Activated CD4-positive, alpha-beta T cell treated with anti-CD3 and anti-CD28 coated beads, Interleukin-2, amount 50 U/mL, for 16 hours (primary cell): ENCODE measurements at regions not wholly inside any gene's neighbourhood (a gene's known extent, or its start where the extent isn't known, plus 50 kb on each side); places are given as distances from the start of the nearest gene placed in this dataset.

Experiments used
- DNase-seq: peaks from one replicate; pipeline ENCODE4 v3.0.0-alpha.2; 2020

DNA sequence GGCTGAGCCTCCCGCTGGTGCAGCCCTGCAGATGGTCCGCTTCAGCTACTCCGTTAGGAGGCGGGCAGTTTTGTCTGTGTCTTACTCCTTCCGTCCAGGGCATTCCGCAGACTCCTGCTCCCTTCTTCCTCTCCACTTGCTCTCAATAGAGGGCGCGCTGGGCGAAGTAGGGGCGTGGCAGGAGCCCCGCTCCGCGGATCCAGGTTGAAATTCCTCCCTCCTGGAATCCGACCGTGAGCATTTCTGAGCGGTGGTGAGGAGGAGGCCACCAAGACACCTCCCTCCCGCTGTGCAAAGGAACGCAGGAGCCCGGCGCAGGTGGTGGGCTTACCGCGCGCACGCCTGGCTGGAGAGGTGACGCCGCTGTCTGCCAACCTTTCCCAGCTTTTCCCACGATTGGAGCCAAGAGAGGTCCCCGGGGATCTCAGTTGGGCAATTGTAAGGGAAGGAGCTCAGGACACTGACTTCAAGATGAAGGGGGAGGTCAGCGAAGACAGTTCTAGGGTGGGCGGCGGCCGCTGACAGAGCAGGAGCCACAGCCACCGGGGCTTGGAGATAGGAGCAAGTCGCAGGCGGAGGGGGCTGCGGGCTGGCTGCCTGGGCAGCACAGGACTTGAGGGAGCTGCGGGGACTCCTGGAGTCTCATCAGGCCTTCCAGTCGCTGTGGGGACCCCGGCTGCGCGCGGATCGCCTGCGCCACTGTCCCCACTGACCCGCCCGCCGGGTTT, 1011.3 kb downstream of the XPNPEP1 start:
- DNase-seq, result no peak

DNA sequence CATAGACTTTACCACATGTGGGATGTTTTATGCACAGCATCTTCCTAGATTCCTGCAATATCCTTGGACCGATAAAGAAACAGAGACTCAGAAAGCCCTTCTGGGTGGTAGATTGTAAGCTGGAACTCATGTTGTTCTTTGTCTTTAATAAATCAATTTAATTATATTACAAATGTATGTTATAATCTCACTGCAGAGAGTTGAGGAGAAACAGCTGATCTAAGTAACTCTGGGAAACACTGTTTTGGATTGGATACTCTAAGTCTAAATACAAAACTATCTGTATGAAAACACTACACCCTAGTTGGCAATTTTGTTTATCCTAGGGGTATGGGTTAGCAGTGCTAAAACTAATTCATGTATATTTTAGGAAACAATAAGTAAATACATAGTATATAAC, 1015.2 kb downstream of the XPNPEP1 start:
- no peak for DNase-seq

DNA sequence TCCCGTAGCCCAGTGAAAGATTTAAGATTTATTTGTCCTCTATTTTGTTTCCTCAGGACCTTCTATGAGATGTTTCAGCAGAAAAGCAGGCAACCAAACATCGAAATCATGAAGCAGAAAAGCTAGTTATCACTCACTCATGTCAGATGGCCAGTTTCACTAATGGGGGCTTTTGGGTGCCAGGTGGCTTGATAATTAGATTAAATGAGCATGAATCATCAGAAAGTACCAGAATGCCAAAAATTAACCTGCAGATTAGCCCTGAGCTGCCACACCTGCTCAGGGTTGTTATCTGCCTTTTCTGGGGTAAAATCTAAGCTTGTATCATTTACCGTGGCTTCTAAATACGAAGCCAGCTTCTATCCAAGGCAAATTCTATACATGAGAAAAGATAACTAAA, 1017.5 kb downstream of the XPNPEP1 start:
- DNase-seq, result no peak

DNA sequence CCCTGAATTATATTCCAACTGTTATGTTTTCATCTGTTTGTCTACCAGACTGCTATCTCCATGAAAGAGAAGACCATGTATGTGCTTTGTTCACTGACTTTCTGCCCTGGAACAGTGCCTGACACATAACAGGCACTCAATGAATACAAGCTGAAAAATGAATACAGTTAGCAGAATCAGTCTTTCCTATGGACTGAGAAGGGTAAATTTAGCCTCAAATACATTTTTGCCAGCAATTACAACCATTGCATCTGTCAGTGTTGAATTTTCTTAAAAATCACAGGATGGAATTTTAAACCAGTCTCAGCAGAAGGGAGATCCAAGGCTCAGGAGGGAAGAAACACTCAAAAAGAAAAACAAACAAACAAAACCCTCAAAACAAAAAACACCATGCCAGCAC, 1018.1 kb downstream of the XPNPEP1 start:
- DNase-seq, result no peak

DNA sequence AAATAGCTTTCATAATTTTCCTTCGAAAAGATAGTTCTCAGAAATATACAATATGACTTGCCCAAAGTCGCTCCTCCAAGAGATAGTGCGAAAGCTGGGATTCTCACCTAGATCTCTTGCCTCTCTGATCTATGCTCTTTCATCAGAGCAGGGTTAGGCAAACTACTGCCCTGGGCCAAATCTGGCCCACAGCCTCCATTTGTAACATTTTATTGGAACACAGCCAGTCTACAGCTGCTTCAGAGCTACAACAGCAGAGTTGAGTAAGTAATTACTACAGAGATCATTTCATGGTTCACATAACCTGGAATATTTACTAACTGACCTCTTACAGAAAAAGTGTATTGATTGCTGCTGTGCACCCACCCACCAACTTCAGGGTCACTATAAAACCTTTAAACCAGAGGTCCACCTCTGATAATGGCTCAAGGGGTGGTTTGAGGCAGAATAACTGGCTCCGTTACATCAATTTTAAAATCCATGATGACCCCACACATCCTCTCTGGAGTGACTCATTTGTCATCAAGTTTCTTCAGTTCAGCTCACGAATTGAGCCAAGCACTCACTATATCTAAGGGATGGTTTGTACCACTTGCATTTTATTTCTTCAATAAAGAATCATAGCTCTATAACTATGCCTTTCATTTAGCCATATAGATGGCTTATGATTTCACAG, 1019.0 kb downstream of the XPNPEP1 start:
- no peak for DNase-seq

DNA sequence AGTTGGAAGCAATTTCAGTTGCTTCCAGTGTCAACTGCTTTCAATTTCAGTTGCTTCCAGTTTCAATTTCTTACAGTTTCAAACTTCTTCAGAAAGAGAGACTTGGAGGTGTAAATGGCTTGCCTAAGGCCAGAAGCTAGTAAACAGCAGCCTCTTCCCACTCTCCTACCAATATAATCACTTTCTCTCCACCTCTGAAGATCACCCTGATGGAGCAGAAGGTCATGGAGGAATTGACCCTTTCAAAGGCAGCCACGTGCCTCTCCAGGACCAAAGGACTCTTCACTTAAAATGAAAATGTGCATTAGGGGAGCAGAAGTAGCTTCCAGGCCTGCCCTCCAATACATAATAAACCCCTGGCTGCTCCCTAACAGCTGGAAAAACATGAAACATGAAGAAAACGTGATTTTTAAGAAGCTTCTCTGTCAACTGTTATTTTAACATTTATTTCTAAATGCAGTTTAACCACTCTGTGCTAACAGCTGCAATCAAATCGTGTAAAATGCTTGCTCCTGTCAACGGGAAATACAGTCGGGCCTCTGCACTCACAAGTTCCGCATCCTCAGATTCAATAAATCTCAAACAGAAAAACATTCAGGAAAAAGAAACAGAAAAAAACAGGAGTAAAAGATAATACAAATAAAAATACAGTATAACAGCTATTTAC, 1020.6 kb downstream of the XPNPEP1 start:
- no peak for DNase-seq

DNA sequence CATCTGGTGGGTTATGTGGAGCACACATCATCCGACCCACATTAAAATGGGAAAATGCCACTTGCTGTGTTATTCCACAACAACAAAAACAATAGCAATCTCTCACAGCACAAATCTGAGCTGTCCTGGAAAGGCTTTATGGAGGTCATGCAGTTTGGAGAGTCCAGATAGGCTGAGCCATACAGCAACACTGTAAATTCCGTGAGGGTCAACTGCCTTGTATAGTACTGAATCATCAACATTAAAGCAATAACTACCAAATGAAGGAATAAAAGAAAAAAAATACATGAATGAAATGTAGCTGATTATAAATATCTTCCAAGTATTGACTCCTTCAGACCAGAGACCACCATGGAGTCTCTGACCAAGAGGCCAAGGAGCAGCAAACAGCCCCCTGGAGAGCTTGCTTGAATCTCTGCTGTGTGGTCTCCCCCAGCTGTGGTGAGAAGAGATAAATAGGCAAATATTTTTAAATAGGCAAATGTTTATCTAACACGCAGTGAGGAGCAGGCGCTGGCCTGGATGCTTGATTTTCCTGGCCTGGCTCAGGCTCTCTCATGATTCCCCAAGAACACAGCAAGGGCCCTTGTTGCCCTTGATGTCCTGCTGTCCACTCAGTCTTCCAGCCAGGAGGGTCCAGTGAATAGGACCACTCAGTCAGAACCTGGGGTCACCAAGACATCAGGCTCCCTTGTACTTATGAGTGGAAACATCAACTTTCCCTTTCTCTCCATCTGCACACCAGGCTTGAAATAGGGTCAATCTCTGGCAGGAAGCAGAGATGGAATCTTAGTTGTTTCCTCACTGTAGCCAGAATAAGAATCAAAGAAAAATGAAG, 1021.3 kb downstream of the XPNPEP1 start:
- no peak for DNase-seq

DNA sequence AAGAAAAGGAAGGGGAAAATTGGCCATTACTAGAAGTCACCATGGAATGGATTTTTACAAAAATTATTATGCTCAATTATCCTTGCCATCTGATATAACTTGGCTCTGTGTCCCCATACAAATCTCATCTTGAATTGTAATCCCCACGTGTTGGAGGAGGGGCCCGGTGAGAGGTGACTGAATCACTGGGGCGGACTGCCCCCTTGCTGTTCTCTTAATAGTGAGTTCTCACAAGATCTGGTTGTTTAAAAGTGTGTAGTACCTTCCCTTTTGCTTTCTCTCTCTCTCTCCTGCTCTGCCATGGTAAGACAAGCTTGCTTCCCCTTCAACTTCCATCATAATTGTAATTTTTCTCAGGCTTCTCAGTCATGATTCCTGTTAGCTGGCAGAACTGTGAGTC, 1023.6 kb downstream of the XPNPEP1 start:
- DNase-seq, result no peak

DNA sequence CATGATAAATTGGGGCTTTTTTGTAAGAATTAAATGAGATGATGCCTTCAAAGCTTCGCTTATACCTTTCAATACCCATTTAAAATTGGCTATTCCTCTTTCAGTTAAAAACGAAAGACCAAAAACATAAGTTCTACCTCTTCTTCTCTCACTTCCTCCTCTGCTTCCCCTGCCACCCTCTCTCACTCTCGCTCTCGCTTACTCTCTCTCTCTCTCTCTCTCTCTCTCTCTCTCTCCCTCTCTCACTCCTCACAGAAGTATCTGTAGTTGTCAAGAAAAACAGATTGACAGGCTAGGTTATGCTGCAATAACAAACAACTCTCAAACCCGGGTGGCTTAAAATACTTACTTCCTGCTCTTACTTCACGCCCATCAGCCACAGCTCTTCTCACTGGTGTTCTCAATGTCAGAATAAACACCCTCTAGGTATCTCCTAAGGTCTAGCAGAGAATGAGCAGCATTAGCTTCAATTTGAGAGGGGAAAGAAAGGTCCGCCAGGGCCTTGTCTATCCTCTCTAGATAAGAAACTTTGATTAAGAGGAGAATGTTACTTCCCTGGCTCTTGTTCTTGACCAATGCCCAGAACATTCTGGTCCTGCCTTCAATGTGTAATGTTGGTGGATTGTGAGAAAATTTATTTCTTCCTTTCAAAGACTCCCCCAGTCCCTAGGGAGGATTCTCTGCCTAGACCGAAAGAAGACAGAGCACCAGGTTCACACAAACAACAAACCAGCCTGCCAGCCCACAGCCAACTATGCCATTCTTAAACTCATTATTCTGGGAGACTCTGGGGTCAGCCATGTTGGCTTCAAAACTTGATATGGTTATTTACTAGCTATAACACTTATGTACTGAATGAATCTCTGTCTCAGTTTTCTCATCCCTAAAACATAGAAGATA, 1028.7 kb downstream of the XPNPEP1 start:
- no peak for DNase-seq

DNA sequence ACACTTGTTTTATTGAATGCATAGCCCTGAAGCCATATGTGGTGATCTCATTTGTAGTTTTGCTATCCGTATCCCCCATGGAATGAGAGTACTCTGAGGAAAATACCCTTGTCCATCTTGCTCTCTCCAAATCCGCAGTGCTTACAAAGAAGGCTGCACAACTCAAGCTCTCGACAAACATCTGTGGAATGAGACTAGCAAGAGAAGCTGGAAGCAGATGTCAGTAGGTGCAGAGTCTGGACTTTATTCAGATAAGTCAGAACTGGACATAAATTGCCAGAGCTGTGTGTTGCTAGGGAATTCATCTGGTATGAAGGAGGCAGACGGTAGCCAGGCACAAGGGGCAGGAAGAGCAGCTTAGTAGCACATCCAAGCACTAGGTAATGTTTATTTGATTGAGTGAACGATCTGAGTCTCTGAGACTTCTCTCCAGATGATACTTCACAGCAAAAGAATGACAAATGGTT, 1046.2 kb downstream of the XPNPEP1 start:
- no peak for DNase-seq

DNA sequence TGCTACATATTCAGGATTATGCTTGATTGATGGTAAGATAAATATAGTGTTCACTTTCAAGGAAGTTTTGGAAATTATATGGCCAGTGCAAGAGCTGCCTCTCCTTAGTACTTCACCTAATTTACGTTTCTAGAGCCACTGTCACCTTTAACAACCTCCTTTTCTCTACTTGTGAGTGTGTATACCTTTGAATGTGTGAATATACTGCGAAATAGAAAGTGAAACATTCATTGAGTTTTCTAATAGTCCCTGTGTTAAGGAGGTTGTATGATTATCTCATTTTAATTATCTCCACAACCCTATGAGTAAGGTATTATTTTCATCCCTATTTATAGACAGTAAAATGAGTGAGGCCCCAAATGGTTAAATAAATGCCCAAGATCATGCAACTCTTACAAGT, 1050.5 kb downstream of the XPNPEP1 start:
- DNase-seq, result no peak

DNA sequence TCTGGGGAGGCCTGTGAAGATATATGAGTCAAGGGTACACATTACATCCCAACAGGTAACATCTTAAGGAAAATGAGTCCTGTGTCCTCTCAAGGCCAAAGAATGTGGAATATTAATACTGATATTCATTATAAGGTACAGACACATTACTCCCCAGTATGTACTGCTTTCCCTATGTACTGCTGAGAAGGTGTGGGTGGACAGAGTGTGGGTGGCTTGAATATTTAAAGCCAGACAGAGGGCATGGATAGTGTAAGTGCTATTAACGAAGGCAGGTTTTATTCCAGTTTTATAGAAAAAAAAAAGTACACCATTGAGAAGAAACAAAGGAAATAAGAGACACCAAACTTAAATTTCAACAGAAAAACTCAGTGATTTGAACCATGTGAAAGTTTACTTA, 1054.4 kb downstream of the XPNPEP1 start:
- DNase-seq, result no peak

DNA sequence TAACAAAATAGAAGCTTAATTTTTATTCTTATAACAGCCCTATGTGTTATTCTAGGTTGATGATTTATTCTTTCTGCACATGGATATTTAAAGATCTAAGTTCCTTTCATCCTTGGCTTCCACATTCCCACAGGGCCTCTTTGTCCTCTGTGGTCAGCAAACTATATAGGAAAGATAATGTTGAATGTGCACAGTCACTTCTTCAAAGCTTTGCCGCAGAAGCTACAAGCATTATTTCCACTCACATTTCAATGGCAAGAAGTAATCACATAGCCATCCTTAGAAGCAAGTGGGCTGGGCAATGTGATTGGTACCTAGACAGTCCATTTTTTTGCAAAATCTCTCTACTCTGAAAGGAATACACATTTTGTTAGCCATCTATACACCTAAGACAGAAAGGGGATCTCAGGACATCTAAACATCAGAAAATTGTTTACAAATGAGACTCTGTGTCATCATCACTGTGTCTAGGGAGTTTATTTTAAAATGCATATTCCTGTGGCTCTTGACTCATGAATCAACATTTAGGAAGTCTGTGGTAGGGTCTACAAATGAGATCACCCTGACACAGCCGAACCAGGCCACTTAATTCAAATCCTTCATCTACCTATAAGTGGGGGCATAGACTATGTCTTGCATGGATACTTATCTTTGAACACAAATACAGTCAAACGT, 1060.5 kb downstream of the XPNPEP1 start:
- DNase-seq, result no peak

DNA sequence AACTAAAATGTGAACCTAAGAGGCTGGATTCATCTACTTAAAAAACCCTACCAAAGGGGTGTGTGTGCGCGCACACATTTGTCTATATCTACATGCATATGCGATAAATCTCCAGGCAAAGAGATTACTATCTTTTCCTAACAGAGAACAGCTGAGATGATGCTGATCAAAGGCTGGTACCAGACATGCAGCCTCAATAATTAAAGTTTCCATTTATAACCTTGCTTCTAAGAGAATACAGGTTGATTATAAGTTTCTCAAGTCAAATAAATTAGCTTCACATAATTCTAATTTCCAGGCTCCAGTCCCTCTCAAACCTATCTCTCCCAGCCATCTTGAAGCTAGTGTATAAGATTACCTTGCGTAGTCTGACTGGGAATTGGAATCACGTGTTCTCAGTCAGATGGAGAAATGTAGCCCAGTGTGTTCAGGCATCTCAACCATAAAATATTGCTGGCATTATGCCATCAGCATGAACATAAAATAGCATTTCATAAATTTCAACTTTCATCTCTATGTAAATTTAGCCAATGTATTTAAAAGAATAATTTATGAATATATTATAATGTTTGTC, 1062.0 kb downstream of the XPNPEP1 start:
- DNase-seq, result no peak

DNA sequence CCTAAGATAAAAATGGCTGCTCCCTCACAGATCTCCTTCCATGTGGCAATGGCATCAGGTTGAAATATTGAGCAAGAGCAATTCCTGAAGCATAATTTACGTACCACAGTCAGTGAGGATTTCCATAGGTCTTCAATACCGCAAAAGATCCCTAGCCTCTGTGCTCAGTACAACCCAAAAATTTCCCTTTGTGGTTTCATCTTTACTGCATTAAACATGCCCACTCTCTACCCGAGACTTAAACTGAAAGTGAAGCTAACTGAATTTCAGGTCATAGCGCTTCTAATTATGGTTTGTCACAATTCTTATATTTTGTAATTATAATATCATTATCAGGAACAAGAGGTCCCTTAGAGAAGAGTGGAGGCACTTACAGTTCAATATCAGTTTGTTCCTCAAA, 1071.1 kb downstream of the XPNPEP1 start:
- no peak for DNase-seq

DNA sequence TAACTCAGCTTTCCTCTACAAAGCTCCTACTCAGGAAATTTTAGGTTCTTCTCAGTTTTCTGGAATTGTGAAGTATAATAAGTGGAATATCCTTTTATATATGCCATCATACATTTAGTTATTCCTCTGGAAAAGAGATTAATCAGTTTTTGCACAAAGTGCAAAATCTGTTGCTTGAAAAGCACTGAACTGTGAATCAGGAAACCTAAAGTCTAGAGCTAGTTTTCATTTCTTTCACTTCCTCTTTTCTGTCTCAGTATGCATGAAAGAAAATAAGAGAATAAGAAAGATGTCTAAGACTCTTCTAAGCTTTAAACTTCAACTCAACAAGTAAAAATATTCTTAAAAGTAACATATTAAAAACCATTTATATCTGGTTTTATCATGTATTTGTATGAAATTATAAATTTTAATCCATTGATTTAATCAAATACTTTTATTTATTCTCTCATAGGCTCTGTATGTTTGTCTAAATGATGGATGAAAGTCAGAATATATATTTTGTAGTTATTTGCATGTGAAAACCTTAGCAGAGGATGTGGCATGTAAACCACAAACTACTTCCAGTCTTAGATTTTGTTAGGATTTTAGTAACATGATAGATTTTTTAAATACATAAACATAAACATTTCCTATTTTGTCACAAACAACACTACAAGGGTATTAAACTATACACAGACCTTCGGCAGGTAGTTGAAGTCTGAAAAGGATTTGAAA, 1073.0 kb downstream of the XPNPEP1 start:
- DNase-seq, result no peak

DNA sequence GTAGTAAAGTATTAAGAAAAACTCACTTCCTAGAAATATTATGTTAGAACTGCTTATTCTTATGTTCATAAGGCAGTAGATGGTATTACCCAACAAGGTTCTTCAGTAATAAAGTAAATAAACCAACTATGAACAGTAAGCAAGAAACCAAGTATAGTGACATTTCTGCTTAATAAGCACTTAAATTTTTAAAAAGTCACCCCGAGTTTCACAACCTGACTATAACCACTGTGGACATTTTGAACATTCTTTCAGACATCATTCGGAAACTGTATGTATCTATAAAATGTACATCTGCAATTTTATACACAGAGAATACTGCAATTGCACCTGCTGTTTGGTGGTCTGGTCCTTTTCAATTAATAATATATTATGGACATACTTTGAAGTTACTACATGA, 1073.6 kb downstream of the XPNPEP1 start:
- DNase-seq, result no peak

DNA sequence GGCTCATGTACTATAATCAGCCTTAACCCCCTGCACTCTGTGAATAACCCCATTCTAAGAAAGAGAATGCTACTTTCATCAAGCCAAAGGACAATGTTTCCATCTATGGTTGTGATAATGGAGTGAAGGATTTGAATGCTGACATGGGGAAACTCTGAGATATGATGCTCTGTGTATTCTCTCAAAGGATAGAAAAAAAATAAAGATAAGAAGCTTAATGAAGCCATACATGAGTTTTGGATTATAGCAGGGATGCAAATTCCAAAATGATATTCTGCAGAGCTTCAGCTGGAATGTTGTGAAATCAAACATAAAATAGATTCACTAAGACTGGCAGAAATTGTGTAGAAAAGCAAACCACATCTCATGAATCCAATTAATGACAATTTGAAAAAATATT, 1074.1 kb downstream of the XPNPEP1 start:
- no peak for DNase-seq

DNA sequence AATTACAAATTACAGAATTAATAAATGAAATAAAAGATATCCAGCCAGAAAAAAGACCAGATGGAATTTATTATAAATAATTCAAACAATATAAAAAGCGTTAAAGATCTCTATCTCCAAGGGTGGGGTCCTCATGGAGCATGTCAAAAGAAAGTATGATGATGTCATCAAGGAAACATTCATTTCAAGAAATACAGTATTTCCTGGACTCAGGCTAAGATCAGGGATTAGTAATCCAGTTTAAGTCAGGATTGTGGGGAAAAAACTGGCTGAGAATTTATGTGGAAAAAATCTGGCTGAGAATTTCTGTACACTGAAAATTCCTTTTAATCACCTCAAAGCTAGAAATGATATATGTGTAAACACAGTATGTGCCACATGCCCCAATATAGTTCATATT, 1075.3 kb downstream of the XPNPEP1 start:
- DNase-seq, result no peak

DNA sequence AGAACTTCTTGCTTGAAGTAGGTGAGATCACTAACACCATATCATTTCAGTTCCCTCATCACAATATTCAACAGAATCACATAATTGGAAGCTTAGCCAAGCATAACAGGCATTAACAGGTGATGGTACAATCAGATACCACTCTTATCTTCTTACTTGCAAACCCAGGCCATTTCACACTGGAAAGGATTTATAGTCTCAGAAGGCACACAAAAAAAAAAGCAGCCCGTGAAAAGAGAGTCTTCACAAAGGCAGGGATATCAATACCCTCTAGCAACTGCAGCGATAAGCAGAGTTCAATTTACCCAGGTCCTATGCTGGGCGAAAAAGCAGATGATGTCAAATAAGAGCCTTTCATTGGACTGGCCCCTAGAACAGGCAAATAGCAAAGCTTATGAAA, 1082.4 kb downstream of the XPNPEP1 start:
- no peak for DNase-seq

DNA sequence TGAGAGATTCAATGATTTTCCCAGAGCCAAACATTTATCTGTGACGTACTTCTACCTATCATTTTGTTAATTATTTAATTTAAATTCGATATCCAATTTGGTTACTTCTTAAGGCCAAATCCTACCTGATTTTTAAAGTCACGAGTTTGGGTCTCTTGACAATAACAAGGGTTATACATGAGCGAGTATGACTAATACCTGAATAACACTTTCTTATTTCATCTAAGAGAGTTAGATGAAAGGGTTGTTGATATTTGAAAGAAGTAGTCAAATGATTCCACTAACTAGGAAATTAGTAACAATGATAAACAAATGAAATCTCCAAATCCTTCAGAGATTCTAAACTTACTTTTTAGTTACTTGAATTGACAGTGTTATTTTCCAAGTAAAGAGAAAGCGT, 1086.9 kb downstream of the XPNPEP1 start:
- no peak for DNase-seq
